Liver (tissue), 8 donors: ENCODE measurements at regions not wholly inside any gene's neighbourhood (a gene's known extent, or its start where the extent isn't known, plus 50 kb on each side); places are given as distances from the start of the nearest gene placed in this dataset.

Experiments used
- DNase-seq: peaks from one replicate; pipeline ENCODE4 v3.0.0-alpha.2; 2017; ENCODE audit warnings: low spot score
- H3K27ac ChIP-seq, 2 donors: one replicate each; pipeline ENCODE4 v1.7.0; 2013; ENCODE audit warnings: inconsistent platforms in 2 of 2, low read length in 2 of 2, control low read depth in 1 of 2, low read depth in 1 of 2, mild to moderate bottlenecking in 1 of 2
- H3K27me3 ChIP-seq, 4 donors: one replicate each; pipeline versions ENCODE4 v1.6.1 to v1.7.0; 2013; ENCODE audit warnings: low read length in 3 of 4, inconsistent platforms in 1 of 4, mild to moderate bottlenecking in 1 of 4, moderate library complexity in 1 of 4; ENCODE audit not compliant: control insufficient read depth in 4 of 4, insufficient read depth in 4 of 4
- H3K36me3 ChIP-seq, 4 donors: one replicate each; pipeline versions ENCODE4 v1.6.1 to v1.7.0; 2013; ENCODE audit warnings: low read length in 3 of 4, mild to moderate bottlenecking in 3 of 4, low read depth in 1 of 4, moderate library complexity in 1 of 4; ENCODE audit not compliant: control insufficient read depth in 4 of 4, insufficient read depth in 3 of 4
- H3K4me1 ChIP-seq, 4 donors: one replicate each; pipeline versions ENCODE4 v1.6.1 to v1.7.0; 2013; ENCODE audit warnings: low read length in 3 of 4, mild to moderate bottlenecking in 3 of 4, moderate library complexity in 1 of 4; ENCODE audit not compliant: control insufficient read depth in 4 of 4, insufficient read depth in 4 of 4
- H3K4me3 ChIP-seq, 3 donors: one replicate each; pipeline versions ENCODE4 v1.6.1 to v1.7.0; 2013; ENCODE audit warnings: low read length in 3 of 3, control low read depth in 1 of 3, low read depth in 1 of 3, mild to moderate bottlenecking in 1 of 3
- H3K9ac ChIP-seq, 2 donors: one replicate each; pipeline ENCODE4 v1.7.0; 2013; ENCODE audit warnings: low read length in 2 of 2, mild to moderate bottlenecking in 2 of 2, moderate library complexity in 2 of 2, control low read depth in 1 of 2, low read depth in 1 of 2
- H3K9me3 ChIP-seq, 4 donors: one replicate each; pipeline versions ENCODE4 v1.6.1 to v1.7.0; 2013; ENCODE audit warnings: low read length in 3 of 4; ENCODE audit not compliant: control insufficient read depth in 4 of 4
- CTCF ChIP-seq: fragments of 150-350 bp; IDR thresholded peaks from 2 replicates; pipeline ENCODE4 v1.5.1; 2017; ENCODE audit warnings: improper control_type of control experiment, low read depth, low read length; ENCODE audit not compliant: missing input control
- FOXA1 ChIP-seq: IDR thresholded peaks from 2 replicates; pipeline ENCODE4 v1.6.1; 2016; ENCODE audit warnings: antibody characterized with exemption
- FOXA2 ChIP-seq: IDR thresholded peaks from 2 replicates; pipeline ENCODE4 v1.6.1; 2016; ENCODE audit warnings: antibody characterized with exemption
- GABPA ChIP-seq, 2 donors: IDR thresholded peaks in 1 of 2; conservative IDR thresholded peaks in 1 of 2; 2 replicates each; pipeline ENCODE4 v1.6.1; 2016; ENCODE audit warnings: antibody characterized with exemption in 2 of 2, mild to moderate bottlenecking in 1 of 2, moderate library complexity in 1 of 2
- HNF4G ChIP-seq: IDR thresholded peaks from 2 replicates; pipeline ENCODE4 v1.6.1; 2016; ENCODE audit warnings: antibody characterized with exemption
- JUND ChIP-seq, 2 donors: IDR thresholded peaks; 2 replicates each; pipeline ENCODE4 v1.6.1; 2016; ENCODE audit warnings: antibody characterized with exemption in 2 of 2
- MAX ChIP-seq: IDR thresholded peaks from 2 replicates; pipeline ENCODE4 v1.6.1; 2016; ENCODE audit warnings: antibody characterized with exemption
- NR2F2 ChIP-seq: IDR thresholded peaks from 2 replicates; pipeline ENCODE4 v1.6.1; 2016; ENCODE audit warnings: antibody characterized with exemption
- RAD21 ChIP-seq, 2 donors: IDR thresholded peaks; 2 replicates each; pipeline ENCODE4 v1.6.1; 2016; ENCODE audit warnings: antibody characterized with exemption in 2 of 2, mild to moderate bottlenecking in 2 of 2
- REST ChIP-seq: IDR thresholded peaks from 2 replicates; pipeline ENCODE4 v1.6.1; 2016; ENCODE audit warnings: antibody characterized with exemption, mild to moderate bottlenecking
- TAF1 ChIP-seq: conservative IDR thresholded peaks from 2 replicates; pipeline ENCODE4 v1.6.1; 2016; ENCODE audit warnings: antibody characterized with exemption, mild to moderate bottlenecking
- WGBS: extraction: QIAGEN DNeasy Blood & Tissue Kit; methylation state at CpG from one replicate; pipeline ENCODE4 v1.1.7; 2013; 5-methylcytosine and 5-hydroxymethylcytosine counted together
- donor health status: healthy.
- donor health status: healthy.
- donor health status: healthy.
- donor health status: healthy.
- donor health status: healthy.

GRCh38 chr5:52706775-52707174, 80.9 kb upstream of the ITGA1 start:
- 94% methylated on average over 5 of the region's 5 CpGs for WGBS
- Histone ChIP-seq H3K36me3 (no peaks in the 10 kb centered on the region), H3K4me3 (no peak overlapping the region), H3K9me3 (no peaks in the 10 kb centered on the region), H3K27me3 (no peaks in the 10 kb centered on the region), H3K4me1 (peaks cover 0 to 3% (median under 1%) of the 10 kb centered on the region in 4 donors), H3K9ac (no peak overlapping the region), H3K27ac (no peak overlapping the region)
- TF ChIP-seq MAX = no peak
- DNase-seq = no peak

- Histone ChIP-seq H3K9me3 (no peaks in the 10 kb centered on the region), H3K27ac (no peak overlapping the region)
- 56% methylated on average over 2 of the region's 2 CpGs for WGBS
Measured at GRCh38 chr5:52707616-52708015, 80.1 kb upstream of the ITGA1 start.

More at GRCh38 chr5:52707616-52708015, 80.1 kb upstream of the ITGA1 start:
- Histone ChIP-seq H3K27me3 (no peaks in the 10 kb centered on the region), H3K9ac (no peak overlapping the region), H3K4me1 (peaks cover 0 to 3% (median under 1%) of the 10 kb centered on the region in 4 donors), H3K4me3 (no peak overlapping the region), H3K36me3 (no peaks in the 10 kb centered on the region)
- TF ChIP-seq RAD21 (IDR thresholded peaks at IDR 0.05) (no peak), TAF1 (no peak), CTCF (no peak), NR2F2 (no peak), FOXA1 (no peak), HNF4G (no peak), GABPA (IDR thresholded peaks at IDR 0.05 in 1 of 2, conservative IDR thresholded peaks at IDR 0.05 in 1 of 2) (no peak), FOXA2 (no peak), REST (no peak), JUND (IDR thresholded peaks at IDR 0.05) (no peak)
- DNase-seq = no peak
